Stomach (tissue), 4 donors: ENCODE measurements at regions not wholly inside any gene's neighbourhood (a gene's known extent, or its start where the extent isn't known, plus 50 kb on each side); places are given as distances from the start of the nearest gene placed in this dataset.

Experiments used
- CTCF ChIP-seq, 7 experiments: fragments of 450-650 bp in 4 of 7; fragments of 200-600 bp in 3 of 7; sonication (generic) in 3 of 7; IDR thresholded peaks; one replicate each; pipeline ENCODE4 v1.5.1; 2016 to 2019; ENCODE audit warnings: antibody characterized with exemption in 7 of 7, control low read depth in 2 of 7, mild to moderate bottlenecking in 1 of 7
- EP300 ChIP-seq: sonication (generic); formaldehyde crosslinking; IDR thresholded peaks from one replicate; pipeline ENCODE4 v1.6.1; 2017; ENCODE audit warnings: antibody characterized with exemption

GRCh38 chr13:76813891-76814290 lies 72.3 kb downstream of the KCTD12 start:
- no peak for TF ChIP-seq EP300
- no peak for TF ChIP-seq CTCF (IDR thresholded peaks at IDR 0.05)
